ENCODE measurements at regions not wholly inside any gene's neighbourhood (a gene's known extent, or its start where the extent isn't known, plus 50 kb on each side); places are given as distances from the start of the nearest gene placed in this dataset.

GRCh38 chr11:95717314-95717713, 72.3 kb downstream of the FAM76B start:
- DNase-seq (ENCODE audit: low read depth in 2 of 2) = no peak

GRCh38 chr11:95716266-95716665, 73.3 kb downstream of the FAM76B start:
- no peak for DNase-seq (ENCODE audit: low read depth in 2 of 2)

GRCh38 chr11:95715777-95716241, 73.8 kb downstream of the FAM76B start:
- no peak for DNase-seq (ENCODE audit: low read depth in 2 of 2)

- no peak for DNase-seq (ENCODE audit: low read depth in 2 of 2)
Measured at GRCh38 chr11:95714843-95715776, 74.5 kb downstream of the FAM76B start.

- no peak for DNase-seq (ENCODE audit: low read depth in 2 of 2)
Measured at GRCh38 chr11:95713428-95713827, 76.2 kb downstream of the FAM76B start.

GRCh38 chr11:95711945-95712221, 77.7 kb downstream of the FAM76B start:
- DNase-seq (ENCODE audit: low read depth in 2 of 2) = no peak

GRCh38 chr11:95711162-95711944, 78.2 kb downstream of the FAM76B start:
- no peak for DNase-seq (ENCODE audit: low read depth in 2 of 2)

- no peak for DNase-seq (ENCODE audit: low read depth in 2 of 2)
Measured at GRCh38 chr11:95708681-95709080, 80.9 kb downstream of the FAM76B start.

GRCh38 chr11:95706974-95707387, 82.6 kb downstream of the FAM76B start:
- no peak for DNase-seq (ENCODE audit: low read depth in 2 of 2)

GRCh38 chr11:95705485-95706124, 84.0 kb downstream of the FAM76B start:
- peak; percentile 68 to 75 for DNase-seq (ENCODE audit: low read depth in 2 of 2)

GRCh38 chr11:95704865-95705264, 84.7 kb downstream of the FAM76B start:
- no peak for DNase-seq (ENCODE audit: low read depth in 2 of 2)

- DNase-seq (ENCODE audit: low read depth in 2 of 2) = no peak
Measured at GRCh38 chr11:95703049-95703448, 86.5 kb downstream of the FAM76B start.

GRCh38 chr11:95702526-95702925, 87.1 kb downstream of the FAM76B start:
- DNase-seq (ENCODE audit: low read depth in 2 of 2) = no peak

- DNase-seq (ENCODE audit: low read depth in 2 of 2) = no peak
Measured at GRCh38 chr11:95700471-95700817, 89.1 kb downstream of the FAM76B start.

- no peak for DNase-seq (ENCODE audit: low read depth in 2 of 2)
Measured at GRCh38 chr11:95699631-95700470, 89.7 kb downstream of the FAM76B start.

GRCh38 chr11:95698676-95699557, 90.7 kb downstream of the FAM76B start:
- no peak for DNase-seq (ENCODE audit: low read depth in 2 of 2)

- no peak for DNase-seq (ENCODE audit: low read depth in 2 of 2)
Measured at GRCh38 chr11:95697614-95698408, 91.8 kb downstream of the FAM76B start.

GRCh38 chr11:95695181-95695580, 94.4 kb downstream of the FAM76B start:
- DNase-seq (ENCODE audit: low read depth in 2 of 2) = no peak

- DNase-seq (ENCODE audit: low read depth in 2 of 2) = no peak
Measured at GRCh38 chr11:95693298-95693697, 96.3 kb downstream of the FAM76B start.

All from stimulated activated CD4-positive, alpha-beta T cell treated with anti-CD3 and anti-CD28 coated beads, Interleukin-1b, Interleukin-23, amount 100 ng/mL, for 1 hour (primary cell).